GM12878 (cell line): ENCODE measurements at regions not wholly inside any gene's neighbourhood (a gene's known extent, or its start where the extent isn't known, plus 50 kb on each side); places are given as distances from the start of the nearest gene placed in this dataset.

Experiments
- ATAC-seq: fragments of 200-7000 bp; cut with Tn5 transposase; 3 replicates; pipeline ENCODE4 v1.9.1; 2020; ENCODE audit warnings: mild to moderate bottlenecking, moderate library complexity
- BruUV-seq: library from RNA; stranded (reverse); fragments of 400-500 nt; replicated peaks from 2 replicates; lab custom pipeline; 2021; lab: Mats Ljungman, UMichigan
- CTCF ChIA-PET: fragments of 300-600 bp; sonication (Branson Sonifier 250); formaldehyde crosslinking; extraction: SDS; loops from one replicate; lab custom pipeline; 2021; ENCODE audit warnings: inconsistent platforms; lab: Yijun Ruan, JAX
- POLR2A ChIA-PET: fragments of 350-600 bp; formaldehyde crosslinking; extraction: SDS; loops from one replicate; lab custom pipeline; 2021; ENCODE audit warnings: inconsistent platforms; lab: Charles Lee
- RAD21 ChIA-PET: fragments of 300-600 bp; sonication (Branson Sonifier 250); formaldehyde crosslinking; loops from one replicate; lab custom pipeline; 2023; ENCODE audit warnings: antibody characterized with exemption; ENCODE audit not compliant: unreplicated experiment; lab: Charles Lee
- SMC1A ChIA-PET: fragments of 300-600 bp; sonication (Branson Sonifier 250); formaldehyde crosslinking; loops from one replicate; lab custom pipeline; 2023; ENCODE audit not compliant: unreplicated experiment, uncharacterized antibody; lab: Charles Lee
- DNase-seq: peaks from one replicate; pipeline ENCODE4 v3.0.0-alpha.2; 2011; ENCODE audit warnings: low read depth, low spot score
- FAIRE-seq: peaks from 3 replicates; lab custom pipeline; 2011; peaks lifted over from hg19 to GRCh38; lab: Jason Lieb, UNC
- H2AFZ ChIP-seq: 2 replicates; pipeline ENCODE4 v1.6.0; 2011; ENCODE audit warnings: low read depth, low read length, control low read depth; ENCODE audit not compliant: control insufficient read depth
- H3K27ac ChIP-seq: 2 replicates; pipeline ENCODE4 v1.5.1; 2011; ENCODE audit warnings: control low read depth; ENCODE audit not compliant: control insufficient read depth, insufficient read depth
- H3K27me3 ChIP-seq, 2 experiments: replicated peaks in 1 of 2; 2 replicates each; pipeline versions ENCODE4 v1.6.0 to v1.6.1; 2011; ENCODE audit warnings: low read length in 1 of 2; ENCODE audit not compliant: control insufficient read depth in 2 of 2, insufficient read depth in 2 of 2
- H3K36me3 ChIP-seq, 2 experiments: 2 replicates each; pipeline ENCODE4 v1.5.1; 2011; ENCODE audit warnings: low read length in 1 of 2; ENCODE audit not compliant: control insufficient read depth in 2 of 2, insufficient read depth in 2 of 2
- H3K4me1 ChIP-seq: 2 replicates; pipeline ENCODE4 v1.6.1; 2011; ENCODE audit warnings: mild to moderate bottlenecking, low read length, moderate library complexity, mixed read lengths; ENCODE audit not compliant: control insufficient read depth, insufficient read depth
- H3K4me2 ChIP-seq: 2 replicates; pipeline ENCODE4 v1.6.0; 2011; ENCODE audit warnings: control low read depth; ENCODE audit not compliant: control insufficient read depth, insufficient read depth
- H3K4me3 ChIP-seq: fragments of 200-600 bp; sonication (generic); 2 replicates; pipeline ENCODE4 v1.5.1; 2016
- H3K79me2 ChIP-seq: 2 replicates; pipeline ENCODE4 v1.6.0; 2011; ENCODE audit warnings: low read length; ENCODE audit not compliant: control insufficient read depth, insufficient read depth
- H3K9ac ChIP-seq: 2 replicates; pipeline ENCODE4 v1.8.0; 2011; ENCODE audit warnings: low read length, control low read depth, mixed read lengths; ENCODE audit not compliant: control insufficient read depth, insufficient read depth
- H3K9me3 ChIP-seq: replicated peaks from 3 replicates; pipeline ENCODE4 v1.5.1; 2011; ENCODE audit warnings: mild to moderate bottlenecking, low read length; ENCODE audit not compliant: control insufficient read depth, insufficient read depth
- H4K20me1 ChIP-seq: 2 replicates; pipeline ENCODE4 v1.6.0; 2011; ENCODE audit not compliant: control insufficient read depth, insufficient read depth
- BMI1 ChIP-seq: fragments of 450-650 bp; IDR thresholded peaks from 2 replicates; pipeline ENCODE4 v1.6.1; 2016; ENCODE audit warnings: mild to moderate bottlenecking, moderate library complexity, borderline replicate concordance
- CHD4 ChIP-seq: fragments of 200-600 bp; sonication (generic); IDR thresholded peaks from 2 replicates; pipeline ENCODE4 v1.6.1; 2016; ENCODE audit warnings: mild to moderate bottlenecking
- CREM ChIP-seq: IDR thresholded peaks from 2 replicates; pipeline ENCODE4 v1.6.1; 2014; ENCODE audit warnings: antibody characterized with exemption, low read depth
- ETV6 ChIP-seq, 2 experiments: fragments of 450-650 bp in 1 of 2; IDR thresholded peaks in 1 of 2; conservative IDR thresholded peaks in 1 of 2; 2 replicates each; pipeline ENCODE4 v1.6.1; 2014; ENCODE audit warnings: antibody characterized with exemption in 1 of 2, borderline replicate concordance in 1 of 2, low read depth in 1 of 2, mild to moderate bottlenecking in 1 of 2, moderate library complexity in 1 of 2
- HDAC6 ChIP-seq: fragments of 200-600 bp; sonication (generic); IDR thresholded peaks from one replicate; pipeline ENCODE4 v1.8.0; 2017; ENCODE audit warnings: antibody characterized with exemption; ENCODE audit not compliant: unreplicated experiment
- HDGF ChIP-seq: fragments of 450-650 bp; IDR thresholded peaks from 2 replicates; pipeline ENCODE4 v1.6.1; 2016; ENCODE audit warnings: antibody characterized with exemption
- IRF4 ChIP-seq: IDR thresholded peaks from 2 replicates; pipeline ENCODE4 v1.6.1; 2011; ENCODE audit warnings: low read depth, low read length
- JUNB ChIP-seq: IDR thresholded peaks from 2 replicates; pipeline ENCODE4 v1.6.1; 2016; ENCODE audit warnings: antibody characterized with exemption, mild to moderate bottlenecking
- KLF5 ChIP-seq: fragments of 450-650 bp; IDR thresholded peaks from 2 replicates; pipeline ENCODE4 v1.6.1; 2014; ENCODE audit warnings: mild to moderate bottlenecking; ENCODE audit not compliant: partially characterized antibody
- MYC ChIP-seq: IDR thresholded peaks from 2 replicates; pipeline ENCODE4 v1.6.1; 2011; ENCODE audit warnings: mild to moderate bottlenecking, low read length, moderate library complexity, inconsistent platforms; ENCODE audit not compliant: insufficient read depth, insufficient replicate concordance, insufficient read length, severe bottlenecking
- NFXL1 ChIP-seq: fragments of 450-650 bp; IDR thresholded peaks from 2 replicates; pipeline ENCODE4 v1.6.1; 2017; ENCODE audit warnings: antibody characterized with exemption, mild to moderate bottlenecking, borderline replicate concordance
- RELA ChIP-seq: fragments of 450-650 bp; IDR thresholded peaks from 2 replicates; pipeline ENCODE4 v1.8.0; 2014; ENCODE audit warnings: borderline replicate concordance; ENCODE audit not compliant: partially characterized antibody
- TCF3 ChIP-seq: IDR thresholded peaks from 2 replicates; pipeline ENCODE4 v1.6.1; 2012; ENCODE audit warnings: low read depth, mild to moderate bottlenecking, low read length, borderline replicate concordance; ENCODE audit not compliant: insufficient read depth
- WGBS: methylation state at CpG from one replicate; pipeline ENCODE4 v1.1.6; 2016; ENCODE audit warnings: low lambda C conversion rate; ENCODE audit not compliant: insufficient replicate concordance, insufficient coverage; ENCODE audit errors: missing lambda C conversion rate; 5-methylcytosine and 5-hydroxymethylcytosine counted together
- in situ Hi-C: fragments of 300-500 bp; cut with MboI; formaldehyde crosslinking; loops from 9 replicates; pipeline ENCODE4 v1.14.3; 2018; ENCODE audit warnings: mixed read lengths
- intact Hi-C: fragments of 100-400 bp; cut with micrococcal nuclease; formaldehyde crosslinking; loops from one replicate; pipeline ENCODE4 v1.14.2; 2022; ENCODE audit not compliant: unreplicated experiment
- TF ChIP-seq, protein P1 (sequence below): IDR thresholded peaks from 2 replicates; pipeline ENCODE4 v1.6.1; 2011; ENCODE audit warnings: mild to moderate bottlenecking, low read depth, low read length, moderate library complexity; ENCODE audit not compliant: insufficient replicate concordance
- TF ChIP-seq, protein P2 (sequence below): fragments of 450-650 bp; formaldehyde crosslinking; IDR thresholded peaks from 2 replicates; pipeline ENCODE4 v1.5.0; 2022; ENCODE audit warnings: mild to moderate bottlenecking, missing genetic modification characterization
- TF ChIP-seq, protein P3 (sequence below): fragments of 450-650 bp; IDR thresholded peaks from 2 replicates; pipeline ENCODE4 v1.6.1; 2017; ENCODE audit warnings: mild to moderate bottlenecking, moderate library complexity

DNA sequence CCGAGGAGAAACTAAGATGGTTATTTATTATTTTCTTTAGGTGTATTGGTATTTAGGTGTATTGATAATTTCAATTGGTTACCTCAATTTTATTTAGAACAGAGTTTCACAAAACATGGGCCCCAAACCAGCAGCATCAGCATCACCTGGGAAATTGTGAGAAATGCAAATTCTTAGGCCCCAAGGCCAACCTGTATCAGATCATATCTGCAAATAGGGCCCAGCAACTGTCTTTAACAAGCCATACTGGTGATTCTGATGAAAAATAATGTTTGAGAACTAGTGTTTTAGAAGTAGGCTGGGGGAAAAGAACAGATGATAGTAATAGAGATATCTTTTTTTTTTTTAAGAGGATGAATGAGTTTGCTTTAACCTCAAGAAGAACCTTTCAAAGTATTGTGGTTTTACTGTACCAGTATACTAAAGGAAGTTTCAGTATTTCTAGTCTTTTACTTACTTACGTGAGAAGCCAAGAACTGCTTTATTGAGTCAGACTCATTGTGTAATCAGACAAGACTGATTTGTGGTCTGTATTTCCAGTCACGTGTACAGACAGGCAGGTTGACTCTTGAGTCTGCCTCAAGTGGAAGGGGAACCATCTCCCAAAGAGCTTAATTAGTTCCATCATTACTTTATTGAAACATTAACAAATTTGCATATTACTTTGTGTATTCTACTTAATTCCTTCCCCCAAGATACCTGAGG lies 60.4 kb upstream of the GAREM1 start:
- ChIA-PET SMC1A (no interaction called here), POLR2A (no interaction called here), CTCF (interaction anchor here (1.1 kb wide), 1 partner anchor 18 kb away, joined by 3 read pairs; no protein-coding TSS in a partner anchor), RAD21 (no interaction called here)
- no TSS peak for BruUV-seq
- 18% methylated on average over 3 of the region's 3 CpGs for WGBS
- no peaks in the 10 kb centered on the region for H3K36me3 ChIP-seq
- no peak overlapping the region for H3K4me2 ChIP-seq
- H4K20me1 ChIP-seq = no peaks in the 10 kb centered on the region
- ATAC-seq = peak; percentile 71
- FAIRE-seq = no peak
- intact Hi-C loops (no loop called here), in situ Hi-C loops (no loop called here)
- no peak overlapping the region for H3K4me3 ChIP-seq
- DNase-seq = no peak
- no peak overlapping the region for H3K27ac ChIP-seq
- H3K27me3 ChIP-seq = no peaks in the 10 kb centered on the region
- no peaks in the 10 kb centered on the region for H3K9me3 ChIP-seq
- no peaks in the 10 kb centered on the region for H3K4me1 ChIP-seq
- H3K79me2 ChIP-seq = no peaks in the 10 kb centered on the region
- H3K9ac ChIP-seq = no peak overlapping the region
- H2AFZ ChIP-seq = no peak overlapping the region
- TF ChIP-seq TCF3 (no peak), HDAC6 (no peak), CREM (no peak), NFXL1 (no peak), CHD4 (no peak), BMI1 (no peak), ETV6 (conservative IDR thresholded peaks at IDR 0.05 in 1 of 2, IDR thresholded peaks at IDR 0.05 in 1 of 2; ENCODE audit: borderline replicate concordance in 1 of 2, low read depth in 1 of 2) (no peak), MYC (no peak), IRF4 (no peak), RELA (no peak), HDGF (no peak), JUNB (0 out of 2 replicates have a peak, but pooled peaks have one; percentile 16), KLF5 (no peak)
- TF ChIP-seq, protein P1, sequence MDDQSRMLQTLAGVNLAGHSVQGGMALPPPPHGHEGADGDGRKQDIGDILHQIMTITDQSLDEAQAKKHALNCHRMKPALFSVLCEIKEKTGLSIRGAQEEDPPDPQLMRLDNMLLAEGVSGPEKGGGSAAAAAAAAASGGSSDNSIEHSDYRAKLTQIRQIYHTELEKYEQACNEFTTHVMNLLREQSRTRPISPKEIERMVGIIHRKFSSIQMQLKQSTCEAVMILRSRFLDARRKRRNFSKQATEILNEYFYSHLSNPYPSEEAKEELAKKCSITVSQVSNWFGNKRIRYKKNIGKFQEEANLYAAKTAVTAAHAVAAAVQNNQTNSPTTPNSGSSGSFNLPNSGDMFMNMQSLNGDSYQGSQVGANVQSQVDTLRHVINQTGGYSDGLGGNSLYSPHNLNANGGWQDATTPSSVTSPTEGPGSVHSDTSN = peak; percentile 51
- TF ChIP-seq, protein P2, sequence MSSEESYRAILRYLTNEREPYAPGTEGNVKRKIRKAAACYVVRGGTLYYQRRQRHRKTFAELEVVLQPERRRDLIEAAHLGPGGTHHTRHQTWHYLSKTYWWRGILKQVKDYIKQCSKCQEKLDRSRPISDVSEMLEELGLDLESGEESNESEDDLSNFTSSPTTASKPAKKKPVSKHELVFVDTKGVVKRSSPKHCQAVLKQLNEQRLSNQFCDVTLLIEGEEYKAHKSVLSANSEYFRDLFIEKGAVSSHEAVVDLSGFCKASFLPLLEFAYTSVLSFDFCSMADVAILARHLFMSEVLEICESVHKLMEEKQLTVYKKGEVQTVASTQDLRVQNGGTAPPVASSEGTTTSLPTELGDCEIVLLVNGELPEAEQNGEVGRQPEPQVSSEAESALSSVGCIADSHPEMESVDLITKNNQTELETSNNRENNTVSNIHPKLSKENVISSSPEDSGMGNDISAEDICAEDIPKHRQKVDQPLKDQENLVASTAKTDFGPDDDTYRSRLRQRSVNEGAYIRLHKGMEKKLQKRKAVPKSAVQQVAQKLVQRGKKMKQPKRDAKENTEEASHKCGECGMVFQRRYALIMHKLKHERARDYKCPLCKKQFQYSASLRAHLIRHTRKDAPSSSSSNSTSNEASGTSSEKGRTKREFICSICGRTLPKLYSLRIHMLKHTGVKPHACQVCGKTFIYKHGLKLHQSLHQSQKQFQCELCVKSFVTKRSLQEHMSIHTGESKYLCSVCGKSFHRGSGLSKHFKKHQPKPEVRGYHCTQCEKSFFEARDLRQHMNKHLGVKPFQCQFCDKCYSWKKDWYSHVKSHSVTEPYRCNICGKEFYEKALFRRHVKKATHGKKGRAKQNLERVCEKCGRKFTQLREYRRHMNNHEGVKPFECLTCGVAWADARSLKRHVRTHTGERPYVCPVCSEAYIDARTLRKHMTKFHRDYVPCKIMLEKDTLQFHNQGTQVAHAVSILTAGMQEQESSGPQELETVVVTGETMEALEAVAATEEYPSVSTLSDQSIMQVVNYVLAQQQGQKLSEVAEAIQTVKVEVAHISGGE = no peak
- TF ChIP-seq, protein P3, sequence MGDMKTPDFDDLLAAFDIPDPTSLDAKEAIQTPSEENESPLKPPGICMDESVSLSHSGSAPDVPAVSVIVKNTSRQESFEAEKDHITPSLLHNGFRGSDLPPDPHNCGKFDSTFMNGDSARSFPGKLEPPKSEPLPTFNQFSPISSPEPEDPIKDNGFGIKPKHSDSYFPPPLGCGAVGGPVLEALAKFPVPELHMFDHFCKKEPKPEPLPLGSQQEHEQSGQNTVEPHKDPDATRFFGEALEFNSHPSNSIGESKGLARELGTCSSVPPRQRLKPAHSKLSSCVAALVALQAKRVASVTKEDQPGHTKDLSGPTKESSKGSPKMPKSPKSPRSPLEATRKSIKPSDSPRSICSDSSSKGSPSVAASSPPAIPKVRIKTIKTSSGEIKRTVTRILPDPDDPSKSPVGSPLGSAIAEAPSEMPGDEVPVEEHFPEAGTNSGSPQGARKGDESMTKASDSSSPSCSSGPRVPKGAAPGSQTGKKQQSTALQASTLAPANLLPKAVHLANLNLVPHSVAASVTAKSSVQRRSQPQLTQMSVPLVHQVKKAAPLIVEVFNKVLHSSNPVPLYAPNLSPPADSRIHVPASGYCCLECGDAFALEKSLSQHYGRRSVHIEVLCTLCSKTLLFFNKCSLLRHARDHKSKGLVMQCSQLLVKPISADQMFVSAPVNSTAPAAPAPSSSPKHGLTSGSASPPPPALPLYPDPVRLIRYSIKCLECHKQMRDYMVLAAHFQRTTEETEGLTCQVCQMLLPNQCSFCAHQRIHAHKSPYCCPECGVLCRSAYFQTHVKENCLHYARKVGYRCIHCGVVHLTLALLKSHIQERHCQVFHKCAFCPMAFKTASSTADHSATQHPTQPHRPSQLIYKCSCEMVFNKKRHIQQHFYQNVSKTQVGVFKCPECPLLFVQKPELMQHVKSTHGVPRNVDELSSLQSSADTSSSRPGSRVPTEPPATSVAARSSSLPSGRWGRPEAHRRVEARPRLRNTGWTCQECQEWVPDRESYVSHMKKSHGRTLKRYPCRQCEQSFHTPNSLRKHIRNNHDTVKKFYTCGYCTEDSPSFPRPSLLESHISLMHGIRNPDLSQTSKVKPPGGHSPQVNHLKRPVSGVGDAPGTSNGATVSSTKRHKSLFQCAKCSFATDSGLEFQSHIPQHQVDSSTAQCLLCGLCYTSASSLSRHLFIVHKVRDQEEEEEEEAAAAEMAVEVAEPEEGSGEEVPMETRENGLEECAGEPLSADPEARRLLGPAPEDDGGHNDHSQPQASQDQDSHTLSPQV = no peak
